ENCODE measurements at regions not wholly inside any gene's neighbourhood (a gene's known extent, or its start where the extent isn't known, plus 50 kb on each side); places are given as distances from the start of the nearest gene placed in this dataset.

DNA sequence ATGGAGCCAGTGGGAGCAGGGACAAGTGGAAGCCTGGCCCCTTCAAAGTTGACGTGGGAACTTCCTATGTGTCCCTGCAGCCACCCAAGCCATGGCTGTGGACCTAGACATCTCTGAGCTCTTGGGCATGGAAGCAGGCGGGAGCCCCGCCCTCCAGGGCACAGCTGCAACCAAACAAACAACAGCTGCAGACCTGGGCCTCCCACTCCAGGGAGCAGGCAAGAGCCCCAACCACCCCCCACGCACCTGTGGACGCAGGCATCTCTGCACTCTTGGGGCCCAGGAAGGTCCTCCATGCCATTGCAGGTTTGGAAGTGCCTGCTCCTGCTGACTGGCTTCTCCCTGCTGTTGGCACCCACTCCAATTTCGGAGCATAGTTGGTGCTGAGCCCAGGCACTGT is 118.6 kb downstream of the ZMAT1 start:
- TF ChIP-seq, protein P1, sequence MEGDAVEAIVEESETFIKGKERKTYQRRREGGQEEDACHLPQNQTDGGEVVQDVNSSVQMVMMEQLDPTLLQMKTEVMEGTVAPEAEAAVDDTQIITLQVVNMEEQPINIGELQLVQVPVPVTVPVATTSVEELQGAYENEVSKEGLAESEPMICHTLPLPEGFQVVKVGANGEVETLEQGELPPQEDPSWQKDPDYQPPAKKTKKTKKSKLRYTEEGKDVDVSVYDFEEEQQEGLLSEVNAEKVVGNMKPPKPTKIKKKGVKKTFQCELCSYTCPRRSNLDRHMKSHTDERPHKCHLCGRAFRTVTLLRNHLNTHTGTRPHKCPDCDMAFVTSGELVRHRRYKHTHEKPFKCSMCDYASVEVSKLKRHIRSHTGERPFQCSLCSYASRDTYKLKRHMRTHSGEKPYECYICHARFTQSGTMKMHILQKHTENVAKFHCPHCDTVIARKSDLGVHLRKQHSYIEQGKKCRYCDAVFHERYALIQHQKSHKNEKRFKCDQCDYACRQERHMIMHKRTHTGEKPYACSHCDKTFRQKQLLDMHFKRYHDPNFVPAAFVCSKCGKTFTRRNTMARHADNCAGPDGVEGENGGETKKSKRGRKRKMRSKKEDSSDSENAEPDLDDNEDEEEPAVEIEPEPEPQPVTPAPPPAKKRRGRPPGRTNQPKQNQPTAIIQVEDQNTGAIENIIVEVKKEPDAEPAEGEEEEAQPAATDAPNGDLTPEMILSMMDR (IDR thresholded peaks at IDR 0.05) = no peak
- TF ChIP-seq POLR2A (IDR thresholded peaks at IDR 0.05) = no peak
- TF ChIP-seq EP300 (IDR thresholded peaks at IDR 0.05) = no peak
- TF ChIP-seq POLR2AphosphoS5 (IDR thresholded peaks at IDR 0.05) = no peak
